Thyroid gland (tissue), 4 donors: ENCODE measurements at regions not wholly inside any gene's neighbourhood (a gene's known extent, or its start where the extent isn't known, plus 50 kb on each side); places are given as distances from the start of the nearest gene placed in this dataset.

Experiments
- CTCF ChIP-seq, 6 experiments: fragments of 200-600 bp in 3 of 6; fragments of 450-650 bp in 3 of 6; sonication (generic) in 3 of 6; IDR thresholded peaks; one replicate each; pipeline ENCODE4 v1.5.1; 2016 to 2019; ENCODE audit warnings: antibody characterized with exemption in 6 of 6, mild to moderate bottlenecking in 2 of 6, inconsistent platforms in 1 of 6, moderate library complexity in 1 of 6
- POLR2A ChIP-seq, 2 donors: fragments of 450-650 bp; IDR thresholded peaks; one replicate each; pipeline ENCODE4 v1.6.1; 2017; ENCODE audit warnings: antibody characterized with exemption in 2 of 2, mild to moderate bottlenecking in 2 of 2, moderate library complexity in 1 of 2

GRCh38 chr10:28849821-28850220 lies 172.5 kb downstream of the BAMBI start:
- TF ChIP-seq CTCF (IDR thresholded peaks at IDR 0.05) (no peak), POLR2A (IDR thresholded peaks at IDR 0.05) (no peak)
